ENCODE measurements at regions not wholly inside any gene's neighbourhood (a gene's known extent, or its start where the extent isn't known, plus 50 kb on each side); places are given as distances from the start of the nearest gene placed in this dataset.

GRCh38 chr11:37411289-37411688 is 813.3 kb upstream of the RAG2 start:
- ChIA-PET CTCF (interaction anchor here (1.1 kb wide), 1 partner anchor 27 kb away, joined by 3 read pairs; no protein-coding TSS in a partner anchor), POLR2A (no interaction called here)
- no peak for TF ChIP-seq CTCF (IDR thresholded peaks at IDR 0.05; ENCODE audit: control extremely low read depth, extremely low read depth, low read depth, missing control alignments)
- DNase-seq (ENCODE audit: extremely low spot score) = no peak

GRCh38 chr11:37409124-37409523 is 811.1 kb upstream of the RAG2 start:
- ChIA-PET POLR2A (no interaction called here), CTCF (no interaction called here)
- no peak for DNase-seq (ENCODE audit: extremely low spot score)
- no peak for TF ChIP-seq CTCF (IDR thresholded peaks at IDR 0.05; ENCODE audit: control extremely low read depth, extremely low read depth, low read depth, missing control alignments)

- ChIA-PET CTCF (no interaction called here), POLR2A (no interaction called here)
- DNase-seq (ENCODE audit: extremely low spot score) = no peak
- no peak for TF ChIP-seq CTCF (IDR thresholded peaks at IDR 0.05; ENCODE audit: control extremely low read depth, extremely low read depth, low read depth, missing control alignments)
Measured at GRCh38 chr11:37407461-37407860, 809.4 kb upstream of the RAG2 start.

DNA sequence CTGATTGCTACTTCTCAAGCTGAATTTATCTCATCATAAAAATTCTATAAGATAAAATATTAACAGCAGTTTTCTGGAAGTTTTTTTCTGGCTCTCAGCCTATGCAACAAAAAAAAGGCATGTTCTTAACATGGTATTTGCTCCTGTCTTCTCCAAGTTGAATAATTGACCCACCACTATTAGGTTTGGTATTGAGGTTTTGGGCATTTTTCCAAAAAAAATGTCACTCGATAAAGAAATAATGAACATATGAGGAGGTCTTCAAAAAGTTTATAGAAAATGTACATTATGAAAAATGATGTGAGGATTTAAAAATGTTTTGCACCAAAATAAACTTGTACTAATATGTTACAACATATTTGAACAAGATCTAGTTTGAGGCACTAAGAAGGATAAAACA is 808.6 kb upstream of the RAG2 start:
- no peak for DNase-seq (ENCODE audit: extremely low spot score)
- ChIA-PET CTCF (no interaction called here), POLR2A (no interaction called here)
- no peak for TF ChIP-seq CTCF (IDR thresholded peaks at IDR 0.05; ENCODE audit: control extremely low read depth, extremely low read depth, low read depth, missing control alignments)

DNA sequence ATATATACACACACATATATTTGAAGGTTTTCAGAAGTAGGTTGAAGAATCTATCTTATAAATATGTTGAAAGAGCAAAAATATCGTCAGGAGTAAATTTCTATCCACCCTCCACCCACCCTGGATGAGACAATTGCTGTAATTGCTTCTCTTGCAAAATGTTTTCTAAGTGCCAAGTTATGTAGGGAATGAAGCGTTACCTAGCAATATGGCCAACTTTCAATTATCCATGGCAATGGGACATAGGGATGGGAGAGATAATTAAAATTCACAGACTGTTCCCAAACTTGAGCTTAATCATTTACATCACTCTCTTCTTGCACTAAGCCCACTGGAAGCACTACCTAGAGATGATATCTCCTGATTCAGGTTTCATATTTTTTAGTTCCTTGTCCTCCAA is 806.2 kb upstream of the RAG2 start:
- no peak for TF ChIP-seq CTCF (IDR thresholded peaks at IDR 0.05; ENCODE audit: control extremely low read depth, extremely low read depth, low read depth, missing control alignments)
- DNase-seq (ENCODE audit: extremely low spot score) = no peak
- ChIA-PET CTCF (no interaction called here), POLR2A (no interaction called here)

- ChIA-PET CTCF (no interaction called here), POLR2A (no interaction called here)
- DNase-seq (ENCODE audit: extremely low spot score) = no peak
- TF ChIP-seq CTCF (IDR thresholded peaks at IDR 0.05; ENCODE audit: control extremely low read depth, extremely low read depth, low read depth, missing control alignments) = no peak
Measured at GRCh38 chr11:37402663-37403062, 804.6 kb upstream of the RAG2 start.

DNA sequence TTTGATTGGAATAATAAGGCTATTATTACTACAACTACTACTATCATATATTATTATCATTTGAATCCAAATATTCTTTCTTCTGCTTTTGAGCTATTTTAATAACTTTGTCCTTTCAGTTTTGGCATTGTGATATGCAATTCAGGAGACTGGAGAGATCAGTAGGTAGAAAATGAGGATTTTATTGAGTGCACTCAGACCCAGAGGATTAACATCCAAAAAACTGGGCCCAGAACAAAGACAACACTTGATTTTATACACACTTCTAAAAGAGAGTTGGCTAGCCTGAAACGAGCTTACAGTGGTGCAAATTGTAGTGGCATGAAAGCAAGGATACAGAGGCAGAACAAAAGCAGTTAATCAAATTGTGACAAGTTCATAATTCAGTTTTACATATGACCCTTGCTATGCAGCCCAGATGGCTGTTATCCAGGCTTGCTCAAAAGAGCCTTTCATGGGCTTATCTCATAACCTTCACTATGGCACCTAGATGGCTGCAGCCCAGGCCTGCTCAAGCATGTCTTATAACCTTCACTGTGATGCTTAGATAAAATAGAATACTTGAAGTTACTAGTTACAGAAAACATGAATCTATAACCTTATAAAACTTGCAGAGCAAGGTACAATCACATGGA is 796.3 kb upstream of the RAG2 start:
- ChIA-PET POLR2A (no interaction called here), CTCF (no interaction called here)
- TF ChIP-seq CTCF (IDR thresholded peaks at IDR 0.05; ENCODE audit: control extremely low read depth, extremely low read depth, low read depth, missing control alignments) = no peak
- DNase-seq (ENCODE audit: extremely low spot score) = no peak

All from GM10248 (cell line).